Inflammatory macrophage (primary cell): ENCODE measurements at regions not wholly inside any gene's neighbourhood (a gene's known extent, or its start where the extent isn't known, plus 50 kb on each side); places are given as distances from the start of the nearest gene placed in this dataset.
"Not testable (repeated sequence)": the region's sequence is repeated elsewhere in the genome, so short reads cannot be mapped to it uniquely, and the experiment has no call there.

Source experiments
- DNase-seq, 2 donors: peaks; one replicate each; pipeline ENCODE4 v3.0.0-alpha.2; 2020 to 2022

DNA sequence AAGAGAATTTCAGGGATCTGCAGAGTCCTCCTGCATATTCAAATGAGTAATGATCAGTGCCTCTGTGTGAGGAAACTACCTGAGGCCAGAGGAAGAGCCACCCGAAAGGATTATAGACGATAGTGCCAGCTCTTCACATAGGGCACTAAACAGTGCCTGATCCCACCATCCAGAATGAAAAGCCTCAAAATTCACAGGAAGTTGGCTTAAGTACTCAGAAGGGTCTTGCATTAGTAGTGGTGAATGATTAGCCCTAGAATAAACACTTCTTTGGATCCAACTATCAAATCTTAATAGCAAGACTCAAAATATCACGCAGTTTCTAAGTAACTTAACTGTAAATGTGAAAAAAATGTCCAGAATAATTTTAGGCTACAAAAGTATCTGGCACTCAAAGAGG is 324.4 kb downstream of the ZNF674 start:
- no peak for DNase-seq

DNA sequence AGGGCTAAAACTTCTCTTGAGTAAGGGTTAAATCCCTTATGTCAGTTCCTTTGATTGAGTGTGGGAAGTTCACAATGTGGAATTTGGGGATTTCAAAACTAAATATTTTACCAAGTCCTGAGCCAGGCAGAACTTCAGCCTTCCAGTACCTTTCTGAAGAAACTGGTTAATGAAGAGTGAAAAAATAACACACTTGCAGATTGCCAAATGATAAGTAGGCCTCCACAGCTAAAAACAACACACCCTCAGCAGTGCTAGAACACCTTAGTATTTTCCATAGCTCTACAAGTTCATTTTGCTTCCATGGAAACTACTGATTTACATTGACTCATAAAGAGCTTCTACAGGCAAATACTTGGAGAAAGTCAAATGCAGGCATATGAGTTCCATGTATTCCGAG is 326.8 kb downstream of the ZNF674 start:
- DNase-seq, result no peak

DNA sequence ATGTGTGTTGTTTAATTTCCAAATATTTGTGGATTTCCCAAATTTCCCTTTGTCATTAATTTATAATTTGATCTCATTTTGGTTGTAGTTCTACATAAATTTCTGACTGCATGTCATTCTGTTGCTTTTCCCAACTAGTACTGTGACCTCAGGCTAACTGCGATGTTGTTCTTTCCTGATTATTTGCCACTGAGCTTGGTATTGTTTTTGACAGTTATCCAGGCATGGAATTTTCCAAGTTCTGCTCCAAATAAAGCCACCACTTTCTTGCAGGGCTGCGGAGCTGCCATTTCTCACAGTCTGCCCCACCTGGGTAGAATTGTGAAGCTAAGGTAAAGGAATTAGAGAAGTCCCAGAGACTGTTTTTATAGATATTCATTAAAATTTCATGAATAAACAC is 328.8 kb downstream of the ZNF674 start:
- no peak for DNase-seq

DNA sequence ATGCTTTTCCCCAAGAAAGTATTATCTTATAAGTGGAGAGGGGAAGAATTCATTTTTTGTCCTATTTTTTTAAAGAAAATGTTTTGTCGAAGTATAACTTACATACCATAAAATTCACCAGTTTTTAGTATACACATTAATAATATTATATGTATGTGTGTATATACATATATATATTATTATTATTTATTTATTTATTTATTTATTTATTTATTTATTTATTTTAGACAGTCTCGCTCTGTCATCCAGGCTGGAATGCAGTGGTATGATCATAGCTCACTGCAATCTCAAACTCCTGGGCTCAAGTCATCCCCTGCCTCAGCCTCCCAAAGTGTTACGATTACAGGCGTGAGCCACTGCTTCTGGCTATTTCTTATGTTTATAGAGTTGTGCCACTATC is 334.1 kb downstream of the ZNF674 start:
- no peak for DNase-seq

DNA sequence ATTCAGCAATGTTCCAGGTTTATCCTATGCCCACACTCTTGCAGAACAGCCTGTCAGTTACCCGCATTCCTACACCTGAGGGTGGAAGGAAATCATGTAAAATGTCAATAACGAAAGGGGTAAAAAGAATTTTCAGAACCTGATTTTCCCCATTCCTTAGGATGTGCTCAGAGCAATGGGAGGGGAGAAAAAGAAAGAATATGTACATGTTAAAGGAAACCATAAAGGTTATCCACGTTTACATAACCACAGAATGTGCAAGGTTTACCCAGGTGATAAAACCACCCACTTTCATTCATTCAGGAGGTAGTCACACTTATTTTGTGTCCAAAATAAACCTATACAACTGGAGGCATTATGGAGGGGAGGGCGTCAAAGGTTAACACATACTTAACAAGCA is 335.5 kb downstream of the ZNF674 start:
- DNase-seq, result no peak

DNA sequence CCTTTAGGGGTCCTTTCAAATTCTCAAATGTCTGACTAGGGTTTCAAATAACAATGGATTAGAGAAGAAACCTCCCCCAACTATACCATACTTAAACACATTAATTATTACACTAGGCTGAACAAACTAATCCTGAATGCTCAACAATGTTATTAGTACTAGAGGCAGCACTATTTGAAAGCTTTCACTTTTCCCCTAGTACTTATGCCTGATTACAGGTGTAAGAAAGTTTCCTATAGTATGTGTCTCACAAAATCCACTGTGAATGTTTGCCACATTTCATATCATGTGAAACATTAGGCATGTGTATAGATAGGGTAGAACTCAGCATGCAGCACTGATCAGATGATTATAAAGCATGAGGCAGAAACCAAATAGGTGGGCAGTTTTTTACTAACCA is 336.2 kb downstream of the ZNF674 start:
- no peak for DNase-seq

DNA sequence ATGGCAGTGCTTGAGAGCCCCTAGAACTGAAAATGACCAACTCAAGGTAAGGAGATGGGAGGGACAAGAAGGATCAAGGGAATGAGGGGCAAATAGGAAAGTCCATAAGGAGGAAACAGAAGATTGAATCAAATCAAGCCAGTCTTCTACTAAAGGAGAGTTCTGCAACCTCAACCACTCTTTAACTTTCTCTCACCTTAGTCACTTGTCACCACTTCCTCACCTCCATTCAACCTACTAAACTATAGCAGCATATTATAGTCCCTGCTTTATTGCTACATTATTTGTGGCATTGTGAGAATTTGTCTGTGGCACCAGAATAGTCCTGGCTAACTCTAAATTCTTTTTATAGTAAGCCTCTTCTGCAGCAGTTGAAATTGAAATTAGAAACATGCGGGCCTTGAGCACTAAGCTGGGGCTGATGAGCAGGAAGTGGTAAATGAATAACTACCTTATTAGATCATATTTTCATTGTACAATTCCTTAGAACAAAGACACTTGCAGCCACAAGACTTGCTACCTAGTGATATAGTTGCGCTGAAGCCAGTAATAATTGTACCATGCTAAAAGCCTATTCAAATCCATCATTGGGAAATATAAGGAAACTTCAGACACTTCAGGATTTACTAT is 336.9 kb downstream of the ZNF674 start:
- DNase-seq, result no peak

DNA sequence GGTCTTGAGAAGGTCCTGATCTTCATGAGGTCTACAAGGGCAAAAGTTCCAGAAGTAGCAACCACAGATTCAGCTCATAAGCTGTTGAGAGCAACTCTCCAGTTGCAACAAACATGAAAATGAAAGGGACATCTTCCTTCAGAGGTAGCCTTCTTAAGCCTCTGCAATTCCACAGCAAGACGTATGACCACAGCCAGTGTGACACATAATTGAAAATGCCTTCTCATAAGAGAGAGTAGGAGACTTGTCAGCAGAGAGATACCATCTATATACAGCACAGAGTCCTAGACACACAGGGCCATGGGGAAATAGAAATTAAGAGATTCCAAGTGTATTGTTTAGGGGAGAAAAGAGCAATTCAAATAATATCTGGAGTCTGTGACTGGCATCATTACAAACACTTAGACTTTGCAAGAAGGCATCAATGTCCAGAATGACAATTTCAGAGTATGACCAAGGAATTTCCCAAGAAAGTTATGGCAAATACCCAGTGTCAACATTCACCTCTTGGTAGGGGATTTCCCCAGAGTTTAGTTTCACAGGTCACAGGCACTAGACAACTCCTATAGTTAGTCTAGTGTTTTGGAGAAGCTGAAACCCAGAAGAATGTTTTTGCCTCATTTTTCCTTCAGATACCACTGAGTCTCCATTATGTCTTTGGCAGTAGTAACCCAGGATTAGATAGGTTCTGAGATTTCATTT is 340.3 kb downstream of the ZNF674 start:
- DNase-seq, result no peak

DNA sequence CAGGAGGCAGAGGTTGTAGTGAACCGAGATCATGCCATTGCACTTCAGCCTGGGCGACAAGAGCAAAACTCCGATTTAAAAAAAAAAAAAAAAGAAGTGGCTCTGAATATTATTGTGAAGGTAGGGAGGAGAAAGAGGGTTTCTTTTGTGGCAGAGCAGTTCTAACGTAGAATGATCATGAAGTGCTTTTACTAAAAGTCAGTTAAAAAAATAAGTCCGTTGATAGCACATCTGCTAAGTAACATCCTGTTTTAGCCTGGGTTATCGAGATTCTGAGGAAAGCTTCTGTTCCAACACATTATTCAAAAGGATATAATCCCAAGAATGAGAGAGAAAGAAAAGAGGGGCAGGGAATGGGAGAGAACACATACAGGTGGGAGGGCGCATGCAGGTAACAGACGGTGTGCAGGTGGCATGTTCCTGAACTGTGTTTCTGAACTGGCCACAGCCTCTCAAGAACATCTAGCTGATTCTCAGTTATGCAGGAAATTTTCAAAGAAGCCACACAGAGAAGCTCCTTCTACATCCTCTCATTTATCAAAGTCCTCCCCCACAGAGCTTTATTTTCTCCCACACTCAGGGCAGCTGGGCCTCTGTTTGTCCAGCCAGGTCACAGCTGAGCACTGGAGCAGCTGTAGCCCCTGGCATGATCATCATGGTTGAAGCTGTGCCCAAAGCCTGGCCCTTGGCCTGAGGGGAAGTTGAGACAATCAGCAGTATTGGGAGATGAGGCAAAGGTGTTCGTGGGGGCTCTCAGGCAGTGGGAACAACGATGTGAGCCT is 342.3 kb downstream of the ZNF674 start:
- no peak for DNase-seq

DNA sequence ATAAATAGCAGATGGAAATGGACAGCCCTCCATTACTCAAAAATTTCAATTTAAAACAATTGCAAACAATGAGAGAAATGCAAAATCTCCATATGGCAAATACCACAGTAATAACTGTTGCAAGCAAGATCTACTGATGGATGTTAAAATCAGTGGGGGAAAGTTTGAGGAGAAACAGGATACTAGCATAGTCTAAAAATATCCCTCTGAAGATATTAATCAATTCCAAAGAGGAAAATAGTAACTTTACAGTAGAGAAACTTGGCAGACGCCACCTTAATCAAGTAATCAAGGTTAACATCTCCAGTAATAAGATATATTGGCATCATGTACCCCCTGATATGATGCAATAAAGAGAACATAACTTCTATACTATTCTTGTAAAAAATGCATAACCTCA is 344.8 kb downstream of the ZNF674 start:
- no peak for DNase-seq

DNA sequence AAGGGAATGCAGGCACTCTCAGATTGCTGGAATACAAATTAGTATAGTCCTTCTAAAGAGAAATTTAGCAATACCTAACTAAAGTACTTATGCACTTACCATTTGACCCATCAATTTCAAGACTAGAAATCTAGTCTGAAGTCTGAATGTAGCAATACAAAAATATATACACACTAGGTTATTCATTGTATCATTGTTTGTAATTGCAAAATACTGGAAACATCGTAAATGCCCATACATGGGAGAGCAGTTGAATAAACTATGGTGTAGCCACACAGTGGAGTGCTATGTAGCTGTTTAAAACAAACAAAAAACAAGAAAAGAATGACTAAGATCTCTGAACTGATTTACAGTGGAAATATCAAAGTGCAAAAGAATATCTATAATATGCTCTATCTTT is 346.4 kb downstream of the ZNF674 start:
- DNase-seq, result no peak

DNA sequence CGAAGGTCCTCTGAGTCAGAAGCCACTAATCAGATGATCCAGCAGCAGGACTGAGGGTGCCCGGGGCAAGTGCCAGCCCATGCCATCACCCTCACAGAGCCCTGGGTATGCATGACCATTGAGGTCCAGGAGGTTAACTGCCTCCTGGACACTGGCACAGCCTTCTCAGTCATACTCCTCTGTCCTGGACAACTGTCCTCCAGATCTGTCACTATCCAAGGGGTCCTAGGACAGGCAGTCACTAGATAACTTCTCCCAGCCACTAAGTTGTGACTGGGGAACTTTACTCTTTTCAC is 358.5 kb downstream of the ZNF674 start:
- DNase-seq, result not testable (repeated sequence)

DNA sequence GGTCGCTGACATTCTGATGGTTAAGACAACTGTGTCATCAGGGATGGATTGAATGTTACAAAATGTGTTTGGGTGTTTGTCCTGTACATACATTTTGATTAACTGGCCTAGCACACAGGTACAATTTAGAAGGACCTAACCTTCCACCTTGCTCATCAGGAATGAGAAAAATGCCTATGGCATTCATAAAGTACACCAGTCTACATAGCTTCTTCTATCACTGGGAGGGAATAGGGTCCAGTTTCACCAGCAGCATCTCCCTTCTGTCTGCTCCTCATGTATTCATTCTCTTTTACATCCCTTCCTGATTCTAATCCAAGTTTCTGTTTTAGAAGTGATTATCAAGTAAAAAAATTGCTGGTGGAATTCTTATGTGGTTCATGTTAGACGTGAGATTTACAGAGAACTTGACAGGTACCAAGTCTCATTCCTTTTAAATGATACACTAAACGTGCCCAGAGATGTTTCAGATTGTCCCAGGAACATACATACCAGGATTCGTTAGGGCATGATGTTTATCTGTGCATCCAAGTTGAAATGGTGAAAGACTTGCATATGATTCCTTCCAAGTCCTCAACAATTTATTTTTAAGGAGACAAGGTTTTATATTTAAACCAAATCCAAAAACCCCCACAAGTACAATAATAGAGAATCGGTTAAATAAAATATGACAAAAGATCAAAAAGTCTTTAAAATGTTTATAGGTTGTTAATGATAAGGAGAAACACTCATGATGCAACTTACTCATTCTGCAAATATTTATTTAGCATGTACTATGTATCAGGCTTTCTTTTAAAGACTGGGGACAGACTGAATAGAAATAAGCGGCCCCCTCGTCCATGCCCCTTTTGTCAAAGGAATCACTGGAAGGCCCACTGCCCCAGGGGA is 359.1 kb downstream of the ZNF674 start:
- DNase-seq, result no peak

DNA sequence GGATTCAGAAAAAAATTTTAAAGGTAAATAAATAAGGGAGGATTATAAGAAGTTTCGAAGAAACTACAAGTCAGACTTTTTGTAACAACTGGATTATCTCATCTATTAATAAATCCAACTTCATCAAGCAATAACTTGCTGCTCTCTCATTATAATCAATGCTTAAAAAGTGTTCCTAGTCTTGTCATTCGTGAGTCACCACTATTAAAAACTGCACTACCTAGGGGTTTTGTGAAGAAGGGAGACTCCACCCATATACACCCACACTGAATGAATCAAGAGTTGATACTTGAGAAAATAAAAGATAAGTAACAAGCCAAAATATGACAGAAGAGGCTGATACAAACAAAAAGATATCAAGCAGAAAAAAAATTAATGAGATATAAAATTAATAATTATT is 360.5 kb downstream of the ZNF674 start:
- no peak for DNase-seq

DNA sequence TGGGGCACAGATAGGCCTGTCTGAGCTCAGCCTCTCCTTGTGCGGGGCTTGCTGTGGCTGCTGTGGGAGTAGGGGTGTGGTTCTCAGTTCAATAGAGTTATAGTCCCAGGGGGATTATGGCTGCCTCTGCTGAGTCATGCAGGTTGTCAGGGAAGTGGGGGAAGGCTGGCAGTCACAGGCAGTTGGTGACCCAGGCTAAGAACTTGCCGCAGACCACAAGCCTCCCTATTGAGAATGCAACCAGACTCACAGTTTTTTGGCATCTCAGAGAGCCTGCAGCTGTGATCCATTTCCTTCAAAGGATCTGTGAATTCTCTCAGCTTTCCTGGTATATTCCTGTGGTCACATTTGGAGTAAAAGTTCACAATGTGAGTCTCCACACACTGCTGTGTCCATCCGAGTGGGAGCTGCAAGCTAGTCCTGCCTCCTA is 364.9 kb downstream of the ZNF674 start:
- DNase-seq, result no peak

DNA sequence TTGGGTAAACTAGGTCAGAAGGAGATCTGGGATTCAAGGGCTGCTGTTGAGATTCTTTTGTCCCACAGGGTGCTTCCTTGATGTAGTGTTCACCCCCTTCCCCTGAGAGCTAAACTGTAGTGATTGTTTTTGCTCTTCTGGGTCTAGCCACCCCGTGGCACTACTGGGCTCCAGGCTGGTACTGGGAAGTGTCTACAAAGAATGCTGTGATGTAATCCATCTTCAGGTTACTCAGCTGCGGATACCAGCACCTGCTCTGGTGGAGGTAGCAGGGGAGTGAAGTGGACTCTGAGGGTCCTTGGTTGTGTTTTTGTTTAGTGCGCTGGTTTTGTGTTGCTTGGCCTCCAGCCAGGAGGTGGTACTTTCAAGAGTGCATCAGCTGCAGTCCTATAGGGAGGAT is 365.5 kb downstream of the ZNF674 start:
- DNase-seq, result no peak

DNA sequence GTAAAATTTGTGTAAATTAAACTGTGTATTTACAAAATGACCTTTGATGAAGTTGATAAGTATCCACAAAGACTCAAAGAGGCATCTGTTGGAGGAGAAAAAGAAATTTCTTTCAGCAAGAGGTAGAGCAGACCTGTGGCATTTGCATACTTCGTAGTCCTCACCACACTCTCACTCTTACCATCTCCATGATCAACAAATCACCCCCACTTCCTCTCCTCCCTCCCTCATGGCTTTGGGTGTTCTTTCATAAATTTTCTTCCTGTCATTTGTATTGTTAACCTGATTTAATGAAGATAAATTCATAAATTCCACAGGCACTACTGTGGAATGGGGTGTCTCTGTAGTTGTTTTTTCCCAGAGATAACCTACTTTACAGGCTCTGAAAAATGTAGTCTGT is 366.5 kb downstream of the ZNF674 start:
- no peak for DNase-seq

DNA sequence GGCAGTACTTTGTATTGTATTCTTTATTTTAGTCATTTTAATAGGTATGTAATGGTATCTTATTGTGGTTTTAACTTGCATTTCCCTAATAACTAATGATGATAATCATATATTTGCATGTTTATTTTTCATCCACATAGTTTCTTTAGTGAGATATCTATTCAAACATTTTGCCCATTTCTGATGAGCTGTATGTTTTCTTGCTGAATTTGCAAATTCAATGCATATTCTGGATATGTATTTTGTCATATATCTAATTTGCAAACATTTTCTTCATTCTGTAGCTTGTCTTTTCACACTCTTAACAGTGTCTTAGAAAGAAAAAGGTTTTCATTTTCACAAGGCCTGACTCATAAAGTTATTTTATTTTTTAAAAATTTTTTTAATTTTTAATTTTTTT is 372.1 kb downstream of the ZNF674 start:
- DNase-seq, result no peak

DNA sequence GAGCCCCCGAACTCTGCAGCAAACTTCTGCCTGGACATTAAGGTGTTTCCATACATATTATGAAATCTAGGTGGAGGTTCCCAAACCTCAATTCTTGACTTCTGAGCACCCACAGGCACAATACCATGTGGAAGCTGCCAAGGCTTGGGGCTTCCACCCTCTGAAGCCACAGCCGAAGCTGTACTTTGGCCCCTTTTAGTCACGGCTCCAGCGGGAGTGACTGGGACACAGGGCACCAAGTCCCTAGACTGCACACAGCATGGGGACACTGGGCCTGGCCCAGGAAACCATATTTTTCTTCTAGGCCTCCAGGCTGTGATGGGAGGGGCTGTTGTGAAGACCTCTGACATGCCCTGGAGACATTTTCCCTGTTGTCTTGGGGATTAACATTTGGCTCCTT is 373.8 kb downstream of the ZNF674 start:
- DNase-seq, result not testable (repeated sequence)

DNA sequence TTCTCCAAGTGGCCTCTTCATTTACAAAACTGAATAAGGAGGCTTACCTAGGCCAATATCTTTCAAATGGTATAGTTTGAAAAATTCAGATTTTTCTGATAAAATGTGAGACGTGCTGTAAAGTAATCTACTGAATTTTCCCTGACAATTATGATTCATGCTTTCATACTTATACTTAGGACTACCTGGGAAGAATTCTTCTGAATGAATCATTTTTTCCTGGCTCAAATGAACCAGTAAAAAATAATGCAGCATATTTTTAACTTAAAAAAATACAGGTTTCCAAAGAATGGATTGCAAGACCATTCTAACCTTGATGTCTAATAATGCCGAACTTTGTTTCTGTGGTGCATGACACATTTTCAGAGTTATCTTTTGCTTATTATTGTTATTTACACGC is 375.4 kb downstream of the ZNF674 start:
- no peak for DNase-seq

DNA sequence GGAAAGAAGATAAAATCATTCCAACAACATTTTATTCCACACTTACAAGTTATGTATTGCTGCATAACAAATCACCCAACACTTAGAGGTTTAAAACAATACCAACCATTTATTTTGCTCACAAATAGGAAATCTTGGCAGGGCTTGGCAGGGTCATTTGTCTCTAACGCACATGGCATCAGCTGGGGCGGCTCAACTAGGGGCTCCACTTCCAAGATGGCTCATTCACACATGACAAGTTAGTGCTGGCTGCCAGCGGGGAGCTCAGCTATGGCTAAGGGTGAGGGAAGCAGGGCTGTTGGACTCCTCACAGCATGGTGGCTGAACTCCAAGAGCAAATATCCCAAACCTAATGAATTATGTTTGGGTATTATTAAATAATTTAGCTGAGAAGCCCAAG is 377.0 kb downstream of the ZNF674 start:
- no peak for DNase-seq

DNA sequence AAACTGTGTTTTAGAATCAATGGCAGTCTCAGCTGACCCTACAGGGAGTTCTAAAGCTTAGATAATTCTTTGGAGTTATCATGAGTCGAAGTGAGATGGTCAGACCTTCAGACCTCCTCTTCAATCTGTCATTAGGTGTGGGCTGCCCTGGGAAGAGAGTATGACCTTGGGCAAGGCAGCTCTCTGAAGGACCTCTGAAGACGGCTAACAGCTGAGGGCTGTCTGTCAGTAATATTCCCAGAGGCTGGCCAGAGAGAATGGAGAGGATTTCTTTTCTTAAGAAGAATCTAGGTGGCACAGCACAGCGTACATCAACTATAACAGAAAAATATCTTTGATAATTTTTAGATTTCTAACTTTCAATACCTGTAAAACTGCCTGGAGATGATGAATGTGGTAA is 379.4 kb downstream of the ZNF674 start:
- DNase-seq, result no peak

DNA sequence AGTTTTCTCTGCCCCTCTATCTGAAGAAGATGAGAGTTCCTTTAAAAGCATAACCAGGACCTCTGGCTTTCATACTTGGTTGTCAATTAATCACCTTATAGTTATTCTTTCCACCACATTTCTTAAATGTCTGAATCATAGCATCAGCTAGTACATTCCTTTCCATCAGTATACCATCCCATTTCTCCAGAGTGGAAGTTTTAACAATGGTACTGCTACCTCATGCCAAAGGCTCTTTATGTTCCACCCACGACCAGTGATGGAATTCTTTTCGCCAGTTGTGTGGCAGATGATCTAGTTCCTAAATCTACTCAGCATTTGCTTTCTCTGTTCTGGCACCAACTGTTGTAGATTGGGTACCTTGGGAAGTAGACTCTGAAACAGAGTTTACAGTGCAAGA is 379.8 kb downstream of the ZNF674 start:
- no peak for DNase-seq
